ENCODE measurements at regions not wholly inside any gene's neighbourhood (a gene's known extent, or its start where the extent isn't known, plus 50 kb on each side); places are given as distances from the start of the nearest gene placed in this dataset.

DNA sequence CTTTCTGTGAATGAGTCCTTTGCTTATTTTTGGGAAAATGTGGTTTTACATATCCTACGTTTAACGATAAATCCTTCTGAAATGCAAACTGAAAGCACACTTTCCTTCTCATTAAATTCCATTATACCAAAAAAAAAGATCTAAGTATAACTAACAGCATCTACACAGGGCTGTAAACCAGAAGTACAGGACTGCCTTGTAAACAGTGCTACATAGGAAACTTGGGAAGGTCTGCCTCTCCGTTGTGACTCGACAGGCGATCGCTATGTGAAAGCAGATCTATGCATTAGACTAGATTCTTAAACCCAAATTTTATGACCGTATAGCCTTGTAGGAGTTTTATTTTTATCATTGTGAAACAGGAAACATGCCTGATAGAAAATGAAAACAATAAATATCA is 690.5 kb downstream of the ARHGAP15 start:
- Mint-ChIP-seq H3K36me3 (peaks cover 0 to 3% (median 0%) of the 10 kb centered on the region in 3 donors), H3K4me1 (no peaks in the 10 kb centered on the region), H3K4me3 (no peak overlapping the region), H3K27me3 (peaks cover 2 to 3% of the 10 kb centered on the region in 2 donors), H3K27ac (no peak overlapping the region), H3K9me3 (no peaks in the 10 kb centered on the region)
- ChIA-PET CTCF (no interaction called here), POLR2A (no interaction called here)
- Histone ChIP-seq H3K4me1 (ENCODE audit: insufficient read depth, low read length) (no peaks in the 10 kb centered on the region), H3K27ac (ENCODE audit: low read depth, low read length) (no peak overlapping the region), H3K4me3 (ENCODE audit: low read length) (no peak overlapping the region), H3K27me3 (ENCODE audit: insufficient read depth, low read length, poor library complexity, severe bottlenecking) (no peaks in the 10 kb centered on the region), H3K9me3 (ENCODE audit: low read length) (no peaks in the 10 kb centered on the region), H3K36me3 (ENCODE audit: insufficient read depth, low read length) (no peaks in the 10 kb centered on the region)
- no peak for DNase-seq

DNA sequence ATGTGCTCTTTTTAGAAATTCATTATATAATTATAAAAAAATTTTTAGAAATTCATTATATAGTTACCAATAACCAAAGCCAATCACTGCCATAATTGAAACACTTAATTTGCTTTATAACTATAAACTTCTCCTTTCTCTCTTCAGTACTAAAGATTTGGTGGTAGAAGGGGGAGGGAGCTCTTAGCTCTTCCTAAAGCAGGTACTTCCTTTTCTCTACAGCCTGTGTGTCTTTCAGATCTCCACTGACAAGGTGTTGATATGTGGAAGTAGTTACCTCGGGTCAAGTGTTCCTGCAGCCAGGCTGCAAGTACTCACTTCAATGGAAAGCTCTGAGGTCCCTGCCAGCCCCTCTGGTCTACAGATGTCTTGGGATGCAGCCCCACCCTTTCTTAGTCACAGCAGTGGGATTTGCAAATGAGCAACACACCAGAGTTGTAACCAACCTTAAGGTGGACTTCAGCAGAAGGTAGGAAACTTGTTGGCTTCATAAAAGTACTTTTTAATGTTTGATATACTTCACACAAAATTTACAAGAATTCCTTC is 690.0 kb downstream of the ARHGAP15 start:
- H3K27me3 Mint-ChIP-seq = peaks cover 2 to 3% of the 10 kb centered on the region in 2 donors
- no peaks in the 10 kb centered on the region for H3K9me3 ChIP-seq (ENCODE audit: low read length)
- H3K4me3 ChIP-seq (ENCODE audit: low read length) = no peak overlapping the region
- H3K27ac Mint-ChIP-seq = no peak overlapping the region
- peaks cover 0 to 3% (median 0%) of the 10 kb centered on the region in 3 donors for H3K36me3 Mint-ChIP-seq
- no peak overlapping the region for H3K4me3 Mint-ChIP-seq
- no peaks in the 10 kb centered on the region for H3K9me3 Mint-ChIP-seq
- no peak overlapping the region for H3K27ac ChIP-seq (ENCODE audit: low read depth, low read length)
- ChIA-PET POLR2A (no interaction called here), CTCF (no interaction called here)
- no peaks in the 10 kb centered on the region for H3K36me3 ChIP-seq (ENCODE audit: insufficient read depth, low read length)
- no peaks in the 10 kb centered on the region for H3K4me1 Mint-ChIP-seq
- DNase-seq = no peak
- H3K4me1 ChIP-seq (ENCODE audit: insufficient read depth, low read length) = no peaks in the 10 kb centered on the region
- no peaks in the 10 kb centered on the region for H3K27me3 ChIP-seq (ENCODE audit: insufficient read depth, low read length, poor library complexity, severe bottlenecking)

All from CD8-positive, alpha-beta memory T cell (primary cell).